IMR-90 (cell line): ENCODE measurements at regions not wholly inside any gene's neighbourhood (a gene's known extent, or its start where the extent isn't known, plus 50 kb on each side); places are given as distances from the start of the nearest gene placed in this dataset.
"Not testable (repeated sequence)": the region's sequence is repeated elsewhere in the genome, so short reads cannot be mapped to it uniquely, and the experiment has no call there.

Experiments
- ATAC-seq: fragments of 200-7000 bp; cut with Tn5 transposase; 2 replicates; pipeline ENCODE4 v1.9.1; 2020; ENCODE audit warnings: low read depth, mild to moderate bottlenecking, moderate library complexity
- BruUV-seq: library from RNA; stranded (reverse); fragments of 400-500 nt; replicated peaks from 2 replicates; lab custom pipeline; 2021; lab: Mats Ljungman, UMichigan
- CTCF ChIA-PET: fragments of 300-600 bp; formaldehyde crosslinking; extraction: SDS; loops from one replicate; lab custom pipeline; 2021; ENCODE audit warnings: antibody characterized with exemption; lab: Yijun Ruan, JAX
- POLR2A ChIA-PET: fragments of 300-600 bp; sonication (Branson Sonifier 250); formaldehyde crosslinking; loops from one replicate; lab custom pipeline; 2022; ENCODE audit warnings: antibody characterized with exemption; ENCODE audit not compliant: unreplicated experiment; lab: Charles Lee
- DNase-seq: peaks from one replicate; pipeline ENCODE4 v3.0.0; 2013
- H2AFZ ChIP-seq: replicated peaks from 2 replicates; pipeline ENCODE3; 2013; ENCODE audit warnings: low read length, mild to moderate bottlenecking; ENCODE audit not compliant: poor library complexity
- H2AK5ac ChIP-seq: 2 replicates; pipeline ENCODE4 v1.6.1; 2013; ENCODE audit warnings: low read depth, low read length, inconsistent platforms
- H2AK9ac ChIP-seq: replicated peaks from 2 replicates; pipeline ENCODE3; 2013; ENCODE audit warnings: mild to moderate bottlenecking, low read depth, low read length, moderate library complexity; ENCODE audit not compliant: poor library complexity
- H2BK120ac ChIP-seq: 2 replicates; pipeline ENCODE4 v1.6.1; 2013; ENCODE audit warnings: low read depth, low read length, inconsistent platforms
- H2BK15ac ChIP-seq: 3 replicates; pipeline ENCODE4 v1.6.1; 2013; ENCODE audit warnings: low read depth, low read length, inconsistent platforms
- H2BK20ac ChIP-seq: 2 replicates; pipeline ENCODE4 v1.6.1; 2013; ENCODE audit warnings: low read depth, mild to moderate bottlenecking, inconsistent platforms, low read length, moderate library complexity
- H2BK5ac ChIP-seq: 2 replicates; pipeline ENCODE4 v1.6.1; 2013; ENCODE audit warnings: mild to moderate bottlenecking, low read depth, low read length, inconsistent platforms; ENCODE audit not compliant: poor library complexity, severe bottlenecking
- H3K14ac ChIP-seq: replicated peaks from 2 replicates; pipeline ENCODE4 v1.6.1; 2013; ENCODE audit warnings: low read depth, low read length, inconsistent platforms
- H3K18ac ChIP-seq: 2 replicates; pipeline ENCODE4 v1.6.1; 2013; ENCODE audit warnings: low read depth, low read length, control low read depth
- H3K23ac ChIP-seq: 2 replicates; pipeline ENCODE4 v1.6.1; 2013; ENCODE audit warnings: low read depth, low read length, inconsistent platforms
- H3K27ac ChIP-seq: 2 replicates; pipeline ENCODE4 v1.5.1; 2013; ENCODE audit warnings: mild to moderate bottlenecking, control low read depth, low read length; ENCODE audit not compliant: insufficient read depth
- H3K27me3 ChIP-seq: 2 replicates; pipeline ENCODE4 v1.6.1; 2013; ENCODE audit warnings: low read length; ENCODE audit not compliant: control insufficient read depth, insufficient read depth
- H3K36me3 ChIP-seq: 2 replicates; pipeline ENCODE4 v1.6.1; 2013; ENCODE audit warnings: low read length, mixed read lengths; ENCODE audit not compliant: control insufficient read depth, insufficient read depth
- H3K4ac ChIP-seq: 2 replicates; pipeline ENCODE4 v1.6.1; 2013; ENCODE audit warnings: low read depth, low read length, inconsistent platforms
- H3K4me1 ChIP-seq: 2 replicates; pipeline ENCODE4 v1.6.1; 2013; ENCODE audit warnings: low read length, mixed read lengths; ENCODE audit not compliant: control insufficient read depth, insufficient read depth
- H3K4me2 ChIP-seq: 2 replicates; pipeline ENCODE4 v1.6.1; 2013; ENCODE audit warnings: low read depth, mild to moderate bottlenecking, control low read depth, low read length, moderate library complexity
- H3K4me3 ChIP-seq: 2 replicates; pipeline ENCODE4 v1.5.1; 2013; ENCODE audit warnings: low read depth, mild to moderate bottlenecking, control low read depth, low read length, moderate library complexity; ENCODE audit not compliant: insufficient read depth
- H3K56ac ChIP-seq: 2 replicates; pipeline ENCODE4 v1.6.1; 2013; ENCODE audit warnings: low read length, inconsistent platforms; ENCODE audit not compliant: insufficient read depth; ENCODE audit errors: extremely low read depth
- H3K79me1 ChIP-seq, 2 experiments: 2 replicates each; pipeline ENCODE4 v1.6.1; 2013; ENCODE audit warnings: low read length in 2 of 2, inconsistent platforms in 1 of 2, low read depth in 1 of 2
- H3K9ac ChIP-seq: 2 replicates; pipeline ENCODE4 v1.6.1; 2013; ENCODE audit warnings: low read depth, low read length, control low read depth
- H3K9me1 ChIP-seq: 2 replicates; pipeline ENCODE4 v1.6.1; 2013; ENCODE audit warnings: low read length, inconsistent platforms; ENCODE audit not compliant: insufficient read depth
- H3K9me3 ChIP-seq: 2 replicates; pipeline ENCODE4 v1.6.1; 2013; ENCODE audit warnings: low read length; ENCODE audit not compliant: control insufficient read depth, insufficient read depth
- H4K20me1 ChIP-seq: 2 replicates; pipeline ENCODE4 v1.6.1; 2013; ENCODE audit warnings: low read length, inconsistent platforms; ENCODE audit not compliant: insufficient read depth
- H4K5ac ChIP-seq: 2 replicates; pipeline ENCODE4 v1.6.1; 2013; ENCODE audit warnings: mild to moderate bottlenecking, low read depth, low read length, control low read depth
- H4K8ac ChIP-seq, 2 experiments: 2 replicates each; pipeline ENCODE4 v1.6.1; 2013; ENCODE audit warnings: low read depth in 2 of 2, low read length in 2 of 2, control low read depth in 1 of 2, inconsistent platforms in 1 of 2
- H4K91ac ChIP-seq: 2 replicates; pipeline ENCODE4 v1.6.1; 2013; ENCODE audit warnings: low read depth, low read length, inconsistent platforms; ENCODE audit not compliant: insufficient read depth
- WGBS, 2 experiments: methylation state at CpG; one replicate each; pipeline versions ENCODE4 v1.1.5 to v1.1.7; 2013; ENCODE audit warnings: missing lambda C conversion rate in 2 of 2; ENCODE audit not compliant: insufficient read length in 1 of 2; ENCODE audit errors: extremely low coverage in 2 of 2; 5-methylcytosine and 5-hydroxymethylcytosine counted together
- dilution Hi-C: fragments of 300-500 bp; cut with HindIII; formaldehyde crosslinking; loops from one replicate; pipeline ENCODE4 v1.14.3; 2018; ENCODE audit warnings: low sequenced_read_pairs; ENCODE audit not compliant: unreplicated experiment
- in situ Hi-C: fragments of 300-500 bp; cut with MboI; formaldehyde crosslinking; loops from 3 replicates; pipeline ENCODE4 v1.14.3; 2019; ENCODE audit warnings: low sequenced_read_pairs, inconsistent platforms, mixed read lengths
- intact Hi-C: fragments of 100-400 bp; cut with micrococcal nuclease; formaldehyde crosslinking; loops from 2 replicates; pipeline ENCODE4 v1.10.0; 2022

GRCh38 chr2:220758376-220758775 lies 813.7 kb downstream of the EPHA4 start:
- H2AK9ac ChIP-seq, in situ Hi-C loops, ATAC-seq, H2BK20ac ChIP-seq, CTCF ChIA-PET, H3K4me2 ChIP-seq, H2BK15ac ChIP-seq, H4K8ac ChIP-seq, H3K56ac ChIP-seq, H3K79me1 ChIP-seq, H3K14ac ChIP-seq, H4K91ac ChIP-seq, H3K36me3 ChIP-seq, H3K4me1 ChIP-seq, H2AFZ ChIP-seq, H3K27ac ChIP-seq, intact Hi-C loops, H3K9ac ChIP-seq, H3K4me3 ChIP-seq, H3K27me3 ChIP-seq, H2BK120ac ChIP-seq, BruUV-seq, H4K20me1 ChIP-seq, H3K23ac ChIP-seq, H4K5ac ChIP-seq, H2AK5ac ChIP-seq, H3K18ac ChIP-seq, H2BK5ac ChIP-seq, H3K9me1 ChIP-seq, H3K9me3 ChIP-seq, dilution Hi-C loops, H3K4ac ChIP-seq, DNase-seq, POLR2A ChIA-PET: not testable (repeated sequence)
- WGBS, 2 experiments: no CpG with 5 or more reads among the region's 5 CpGs
